ENCODE measurements at regions not wholly inside any gene's neighbourhood (a gene's known extent, or its start where the extent isn't known, plus 50 kb on each side); places are given as distances from the start of the nearest gene placed in this dataset.

GRCh38 chr15:95470997-95471689, 859.4 kb upstream of the NR2F2 start:
- no peak for DNase-seq

- DNase-seq = no peak
Observed at GRCh38 chr15:95471690-95472086, 858.8 kb upstream of the NR2F2 start.

- no peak for DNase-seq
Observed at GRCh38 chr15:95475067-95475466, 855.4 kb upstream of the NR2F2 start.

GRCh38 chr15:95479308-95479707, 851.2 kb upstream of the NR2F2 start:
- no peak for DNase-seq

- no peak for DNase-seq
Observed at GRCh38 chr15:95485367-95485766, 845.1 kb upstream of the NR2F2 start.

GRCh38 chr15:95486224-95486623, 844.3 kb upstream of the NR2F2 start:
- no peak for DNase-seq

- no peak for DNase-seq
Observed at GRCh38 chr15:95489103-95489502, 841.4 kb upstream of the NR2F2 start.

GRCh38 chr15:95492388-95493070, 838.0 kb upstream of the NR2F2 start:
- DNase-seq = no peak

GRCh38 chr15:95494971-95495541, 835.4 kb upstream of the NR2F2 start:
- no peak for DNase-seq

- no peak for DNase-seq
Observed at GRCh38 chr15:95497634-95498033, 832.9 kb upstream of the NR2F2 start.

- DNase-seq = no peak
Observed at GRCh38 chr15:95498961-95499360, 831.5 kb upstream of the NR2F2 start.

GRCh38 chr15:95499397-95499796, 831.1 kb upstream of the NR2F2 start:
- DNase-seq = no peak

- DNase-seq = no peak
Observed at GRCh38 chr15:95501865-95502264, 828.6 kb upstream of the NR2F2 start.

GRCh38 chr15:95503107-95503506, 827.4 kb upstream of the NR2F2 start:
- no peak for DNase-seq

- no peak for DNase-seq
Observed at GRCh38 chr15:95503640-95504225, 826.8 kb upstream of the NR2F2 start.

- no peak for DNase-seq
Observed at GRCh38 chr15:95511671-95512070, 818.8 kb upstream of the NR2F2 start.

GRCh38 chr15:95512906-95513305, 817.6 kb upstream of the NR2F2 start:
- DNase-seq = no peak

GRCh38 chr15:95519887-95520286, 810.6 kb upstream of the NR2F2 start:
- no peak for DNase-seq

- DNase-seq = no peak
Observed at GRCh38 chr15:95520511-95520910, 810.0 kb upstream of the NR2F2 start.

GRCh38 chr15:95520922-95521321, 809.6 kb upstream of the NR2F2 start:
- DNase-seq = no peak

GRCh38 chr15:95522533-95522932, 808.0 kb upstream of the NR2F2 start:
- no peak for DNase-seq

GRCh38 chr15:95528920-95529319, 801.6 kb upstream of the NR2F2 start:
- no peak for DNase-seq

- DNase-seq = no peak
Observed at GRCh38 chr15:95536638-95537037, 793.9 kb upstream of the NR2F2 start.

- DNase-seq = no peak
Observed at GRCh38 chr15:95538693-95539092, 791.8 kb upstream of the NR2F2 start.

Data from NCI-H2171 (cell line).